GM21529 (cell line): ENCODE measurements at regions not wholly inside any gene's neighbourhood (a gene's known extent, or its start where the extent isn't known, plus 50 kb on each side); places are given as distances from the start of the nearest gene placed in this dataset.

Source experiments
- ATAC-seq: cut with Tn5 transposase; IDR thresholded peaks from one replicate; pipeline ENCODE4 v1.9.1; 2021; ENCODE audit not compliant: unreplicated experiment

DNA sequence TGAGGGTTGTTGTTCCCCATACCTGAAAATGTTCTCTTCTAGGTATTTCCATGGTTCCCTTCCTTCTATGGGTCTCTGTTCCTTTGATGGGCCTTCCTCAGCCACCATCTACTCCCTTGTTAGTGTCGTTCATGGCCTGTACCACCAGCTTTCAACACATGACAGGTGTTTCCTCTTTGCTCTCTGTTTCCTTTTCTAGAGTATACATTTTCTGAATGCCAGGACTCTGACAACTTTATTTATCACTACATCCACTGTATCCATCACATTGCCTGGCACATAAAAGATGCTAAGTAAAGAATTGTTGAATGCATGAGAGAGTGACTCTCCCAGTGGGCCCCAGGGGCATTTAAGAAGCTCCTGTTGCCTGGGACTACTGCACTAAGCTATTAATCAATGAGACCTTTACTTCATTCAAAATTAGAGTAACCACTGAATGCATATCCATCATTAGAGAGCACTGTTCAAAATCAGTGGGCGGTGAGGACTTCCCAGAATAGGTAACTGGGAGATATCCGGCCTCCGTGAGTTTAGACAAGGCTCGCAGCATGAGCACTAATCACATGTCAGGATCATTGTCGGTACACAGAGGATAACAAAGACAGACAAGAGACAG, 255.0 kb downstream of the CBLN1 start:
- ATAC-seq, result no peak

DNA sequence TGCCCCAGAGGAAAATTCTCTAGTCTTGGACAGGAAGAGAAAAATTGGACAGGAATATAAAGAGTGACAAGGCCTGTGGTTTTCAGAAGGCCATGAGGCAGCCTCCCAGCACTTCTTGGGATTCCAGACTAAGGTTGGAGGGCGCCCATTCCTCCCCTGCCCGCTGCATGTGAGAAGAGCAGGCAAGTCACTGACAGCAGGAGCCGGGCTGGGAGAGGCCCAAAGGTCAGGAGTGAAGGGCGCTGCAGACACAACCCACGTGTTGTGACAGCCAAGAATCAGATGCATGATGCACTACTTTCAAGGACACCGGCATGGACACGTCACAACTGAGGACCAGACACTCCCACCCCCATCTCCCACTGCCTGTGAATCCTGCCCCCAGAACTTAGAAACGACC, 256.7 kb downstream of the CBLN1 start:
- no peak for ATAC-seq

DNA sequence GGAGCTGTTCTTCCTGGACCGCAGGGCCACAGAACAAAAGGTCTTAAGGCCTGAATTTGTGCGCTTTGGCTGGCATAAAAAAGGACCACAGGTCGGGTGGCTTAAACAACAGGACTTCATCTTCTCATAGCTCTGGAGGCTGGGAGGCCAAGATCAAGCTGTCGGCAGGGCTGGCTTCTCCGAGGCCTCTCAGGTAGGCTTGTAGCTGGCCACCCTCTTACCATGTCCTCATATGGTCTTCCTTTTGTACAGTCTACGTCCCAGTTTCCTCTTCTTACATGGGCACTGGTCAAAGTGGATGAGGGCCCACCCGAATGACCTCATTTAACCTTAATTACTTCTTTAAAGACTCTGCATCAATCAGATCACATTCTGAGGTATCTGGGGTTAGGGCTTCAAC, 257.6 kb downstream of the CBLN1 start:
- no peak for ATAC-seq

DNA sequence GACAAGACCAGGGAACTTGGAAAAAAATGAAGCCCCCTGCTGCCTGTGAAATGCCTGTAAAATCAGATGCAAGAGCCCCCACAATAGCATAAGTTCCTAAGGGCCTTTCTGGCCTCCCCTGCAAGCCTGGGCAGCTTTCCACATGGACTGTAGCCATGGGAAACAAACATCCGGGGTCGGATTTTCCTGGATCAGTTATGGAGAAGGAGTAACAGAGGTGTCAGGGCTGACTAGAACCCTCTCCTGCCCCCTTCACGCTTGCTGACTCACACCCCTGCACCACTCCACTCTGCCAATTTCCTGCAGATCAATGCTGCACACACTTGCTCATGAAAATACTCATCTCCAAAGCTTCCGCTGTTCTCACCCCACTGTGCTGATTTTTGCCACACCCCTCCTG, 258.6 kb downstream of the CBLN1 start:
- ATAC-seq, result no peak

DNA sequence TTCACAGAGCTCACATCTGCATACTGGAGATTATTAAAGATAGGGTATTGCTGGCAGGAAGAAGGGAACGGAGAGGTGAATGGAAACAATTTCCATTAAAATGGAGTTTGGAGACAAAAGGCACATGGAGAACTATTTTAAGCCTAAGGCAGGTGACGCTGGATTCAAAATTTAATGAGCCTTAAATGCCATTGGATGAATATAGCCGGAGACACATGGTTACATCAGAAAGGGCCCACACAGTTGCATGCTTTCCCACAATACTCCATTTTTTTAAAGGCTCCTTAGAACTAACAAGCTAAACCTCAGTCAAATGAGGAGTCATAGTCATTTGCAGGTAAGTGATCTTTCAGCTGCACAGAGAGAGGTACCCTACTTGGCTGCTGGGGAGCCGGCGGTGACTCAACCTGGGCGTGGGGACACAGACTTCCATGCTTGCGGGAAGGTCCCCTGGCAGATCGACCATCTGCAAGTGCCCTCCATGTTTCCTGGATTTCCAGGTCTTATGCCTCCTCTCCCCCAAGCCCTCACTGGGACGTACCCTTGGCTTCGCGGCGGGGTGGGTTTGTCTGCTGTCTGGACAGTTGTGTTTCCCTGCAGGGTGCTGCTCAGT, 259.2 kb downstream of the CBLN1 start:
- ATAC-seq, result no peak

DNA sequence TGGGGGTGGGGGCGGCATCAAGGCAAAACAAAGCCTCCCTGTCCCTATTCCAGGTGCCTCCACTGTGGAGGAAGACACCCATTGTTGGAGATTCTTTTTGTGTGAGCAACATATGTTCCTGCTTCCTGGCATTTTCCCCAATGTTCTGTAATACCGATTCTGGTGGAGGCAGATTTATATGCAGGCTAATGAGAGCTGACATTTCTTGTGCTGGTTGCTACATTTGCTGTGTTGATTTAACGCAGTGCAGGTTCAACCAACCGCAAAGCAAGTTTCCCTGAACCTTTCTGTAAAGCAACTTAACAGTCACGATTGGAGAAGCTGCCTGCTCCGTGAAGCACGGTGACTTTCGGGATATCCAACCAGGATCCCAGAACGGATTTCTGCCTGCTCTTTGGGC, 260.5 kb downstream of the CBLN1 start:
- no peak for ATAC-seq

DNA sequence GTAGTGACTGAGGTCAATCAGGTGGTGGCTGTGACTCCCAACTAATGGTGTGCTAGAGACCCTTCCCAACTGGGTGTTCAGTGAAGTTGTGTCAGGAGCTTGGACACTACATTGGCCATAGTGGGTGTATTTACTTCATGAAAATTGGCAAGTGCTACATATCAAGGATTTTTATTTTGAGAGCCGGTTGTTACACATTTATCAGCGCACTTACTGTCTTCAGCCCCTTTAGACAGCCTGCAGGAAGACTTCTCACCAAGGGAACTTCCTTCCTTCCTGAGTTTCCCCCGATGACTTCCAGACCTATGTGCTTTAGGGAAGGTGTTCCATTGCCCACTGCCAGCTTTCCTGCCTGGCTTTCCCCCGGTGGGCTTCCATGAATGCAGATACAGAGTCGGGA, 261.2 kb downstream of the CBLN1 start:
- ATAC-seq, result no peak

DNA sequence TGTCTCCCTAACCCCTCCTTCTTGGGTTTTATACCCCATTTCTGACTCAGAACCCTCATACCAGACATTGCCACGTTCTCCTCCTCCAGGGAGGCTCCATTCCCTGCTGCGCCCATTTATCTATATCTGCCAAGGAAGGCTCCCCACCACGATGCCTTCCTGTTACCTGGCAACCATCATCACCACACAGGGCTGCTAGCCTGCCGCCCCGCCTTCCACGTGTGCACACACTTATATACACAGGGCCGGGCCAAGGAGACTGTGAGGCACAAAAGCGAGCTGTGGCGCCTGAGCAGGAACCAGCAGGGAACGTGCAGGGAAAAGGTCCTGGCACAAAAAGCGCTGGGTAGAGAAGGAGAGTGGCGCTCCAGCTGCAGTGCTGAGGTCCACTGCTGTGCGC, 261.8 kb downstream of the CBLN1 start:
- ATAC-seq, result no peak

DNA sequence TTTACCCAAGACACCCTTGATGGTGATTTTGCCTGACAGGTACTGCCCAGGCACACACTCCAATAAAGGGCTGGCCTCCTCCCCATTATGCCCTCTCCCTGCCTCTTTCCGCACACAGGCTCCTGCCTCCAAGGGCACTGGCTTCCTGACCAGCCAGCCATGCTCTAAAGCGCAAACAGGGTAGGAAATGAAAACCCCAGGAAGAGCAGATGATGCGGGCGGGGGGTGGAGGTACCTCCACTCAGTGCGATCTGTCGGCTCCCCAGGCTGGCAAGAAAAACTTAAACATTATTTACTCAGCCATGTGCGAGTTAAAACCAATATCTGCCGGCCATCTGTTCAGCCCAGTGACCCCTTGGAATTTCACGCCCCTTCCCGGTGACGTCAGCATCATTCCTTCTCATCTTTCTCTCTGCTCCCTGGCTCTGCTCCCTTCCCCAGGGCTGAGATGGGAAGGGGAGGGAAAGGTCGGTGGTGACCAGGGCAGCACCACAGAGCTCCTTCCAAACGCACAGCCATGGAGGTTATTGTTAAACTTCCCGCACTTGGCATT, 262.5 kb downstream of the CBLN1 start:
- no peak for ATAC-seq

DNA sequence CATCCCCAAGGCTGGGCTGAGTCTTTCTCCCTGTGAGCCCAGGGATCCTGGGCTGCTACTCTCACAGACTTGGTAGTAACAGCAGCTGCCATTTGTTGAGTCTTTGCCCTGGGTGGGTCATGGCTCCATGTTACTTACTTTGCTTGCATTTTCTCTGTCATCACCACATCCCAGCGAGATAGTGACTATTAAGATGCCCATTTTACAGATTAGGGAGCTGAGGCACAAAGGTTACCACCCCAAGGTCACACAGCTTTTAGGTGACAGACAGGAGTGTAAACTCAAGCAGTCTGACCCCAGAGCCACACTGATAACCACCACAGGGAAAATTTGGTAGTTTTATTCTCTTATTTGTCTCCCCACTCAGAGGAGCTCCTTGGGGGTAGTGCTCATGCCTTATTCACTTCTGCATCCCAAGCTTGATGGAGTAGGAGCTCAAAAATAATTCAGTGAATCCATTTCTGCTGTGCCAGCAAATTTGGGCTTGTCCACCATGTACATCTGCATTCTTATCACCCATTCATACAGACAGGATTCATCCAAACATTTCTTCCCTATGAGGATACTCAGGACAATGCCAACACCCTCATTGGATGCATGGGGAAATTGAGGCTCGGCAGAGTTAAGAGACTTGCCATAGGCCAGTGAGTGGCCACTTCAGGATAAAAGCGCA, 263.2 kb downstream of the CBLN1 start:
- ATAC-seq, result no peak

DNA sequence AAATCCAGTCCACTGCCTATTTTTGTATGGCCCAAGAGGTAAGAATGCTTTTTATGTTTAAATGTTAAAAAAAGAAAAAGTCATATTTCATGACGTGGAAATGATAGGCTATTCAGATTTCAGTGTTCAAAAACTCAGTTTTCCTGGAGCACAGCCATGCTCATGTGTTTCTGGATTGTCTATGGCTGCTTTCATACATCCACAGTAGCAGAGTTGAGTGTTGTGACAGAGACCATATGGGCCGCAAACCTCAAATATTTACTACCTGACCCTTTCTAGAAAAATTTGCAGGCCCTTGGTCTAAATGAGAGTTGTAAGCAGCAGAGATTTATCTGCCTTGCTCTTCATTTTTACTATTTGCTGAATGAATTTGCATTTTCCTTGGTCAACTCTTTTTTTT, 264.1 kb downstream of the CBLN1 start:
- ATAC-seq, result no peak

DNA sequence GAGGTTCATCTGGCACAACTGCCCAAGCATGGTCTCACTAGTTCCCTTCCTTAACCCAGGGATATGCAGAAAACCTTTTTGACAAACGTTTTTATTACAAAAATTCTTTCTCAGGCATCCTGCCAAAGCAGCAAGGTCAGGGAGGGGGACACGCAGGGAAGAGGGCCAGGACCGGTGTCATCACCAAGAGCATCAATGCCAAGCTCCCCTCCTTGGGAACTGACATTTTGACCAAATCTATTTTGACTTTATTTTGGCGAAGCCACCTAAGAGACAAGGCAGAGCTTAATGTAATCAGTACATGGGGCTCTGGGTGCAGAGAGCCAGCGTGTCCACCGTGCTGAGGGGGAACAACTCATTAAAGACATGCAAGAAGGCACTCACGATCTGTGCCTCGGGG, 265.2 kb downstream of the CBLN1 start:
- no peak for ATAC-seq

DNA sequence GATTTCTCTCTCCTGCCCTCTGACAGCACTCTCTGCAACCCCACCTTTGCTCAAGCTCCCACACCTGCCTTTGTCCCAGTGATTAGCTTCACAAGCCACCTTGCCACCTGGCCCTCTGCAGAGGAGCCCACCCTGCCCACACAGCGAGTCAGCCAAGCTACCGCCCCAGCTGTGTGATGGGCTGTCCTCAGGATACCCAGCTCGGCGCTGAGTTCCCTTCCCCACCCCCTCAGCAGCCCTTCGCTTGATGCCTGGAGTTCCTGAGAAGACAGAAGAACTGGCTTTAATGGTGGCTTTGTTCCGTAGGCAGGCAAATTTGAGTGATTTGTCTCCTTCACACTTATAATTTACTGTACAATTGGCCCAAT, 266.4 kb downstream of the CBLN1 start:
- ATAC-seq, result no peak

DNA sequence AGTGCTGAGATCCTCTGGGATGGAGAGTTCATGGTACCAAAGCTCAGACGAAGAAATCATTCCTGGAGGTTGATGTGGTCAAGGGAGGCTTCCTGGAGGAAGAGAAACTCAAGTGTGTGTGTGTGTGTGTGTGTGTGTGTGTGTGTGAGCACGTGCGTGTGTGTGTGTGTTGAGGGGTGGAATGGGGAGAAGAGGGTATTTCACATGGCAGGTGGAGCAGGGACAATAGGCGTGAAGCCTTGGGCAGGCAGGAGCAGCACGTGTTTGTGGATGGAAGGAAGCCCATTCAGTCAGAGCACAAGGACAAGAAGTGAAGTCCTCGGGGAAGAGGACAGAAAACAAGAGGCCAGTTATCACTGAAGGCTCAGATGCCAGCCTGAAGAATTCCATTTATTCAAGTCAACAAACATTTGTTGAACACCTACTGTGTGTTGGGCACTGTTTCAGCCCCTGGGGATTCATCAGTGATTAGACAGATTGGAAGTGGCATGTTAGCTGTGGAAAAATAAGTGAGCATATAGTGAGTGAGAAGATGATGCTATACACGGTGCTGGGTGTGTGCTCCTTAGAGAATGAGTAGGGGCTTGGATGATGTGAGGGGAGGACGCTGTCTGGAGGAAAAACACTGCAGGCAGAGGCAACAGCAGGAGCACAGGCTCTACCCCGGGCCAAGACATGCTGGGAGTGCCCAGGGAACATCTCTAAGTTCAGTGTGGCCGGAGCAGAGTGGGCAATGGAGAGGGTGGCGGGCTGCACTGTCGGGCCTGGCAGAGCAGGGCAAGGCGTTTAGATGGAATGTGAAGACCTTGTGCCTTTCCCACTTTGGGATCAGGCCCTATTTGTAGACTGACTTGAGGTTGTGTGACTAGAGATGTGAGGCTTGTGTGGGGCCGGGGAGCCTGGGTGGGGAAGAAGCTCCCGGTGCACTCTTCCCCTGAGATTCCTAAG, 267.1 kb downstream of the CBLN1 start:
- no peak for ATAC-seq

DNA sequence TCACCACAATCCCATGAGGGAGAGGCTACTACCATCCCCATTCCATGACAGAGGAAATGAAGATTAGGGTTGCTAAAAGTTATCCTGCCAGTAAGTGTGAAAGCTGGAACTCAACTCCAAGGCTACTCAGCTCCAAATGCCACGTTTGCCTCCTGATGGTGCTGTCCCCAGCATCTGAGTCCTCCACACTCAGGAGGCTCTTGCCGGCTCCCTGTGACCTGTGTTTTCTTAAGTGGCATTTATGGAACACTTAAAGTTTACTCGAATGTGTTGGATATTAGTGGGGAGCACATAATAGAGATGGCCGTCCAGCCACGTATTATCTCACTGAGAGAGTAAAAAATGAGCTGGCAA, 267.9 kb downstream of the CBLN1 start:
- no peak for ATAC-seq

DNA sequence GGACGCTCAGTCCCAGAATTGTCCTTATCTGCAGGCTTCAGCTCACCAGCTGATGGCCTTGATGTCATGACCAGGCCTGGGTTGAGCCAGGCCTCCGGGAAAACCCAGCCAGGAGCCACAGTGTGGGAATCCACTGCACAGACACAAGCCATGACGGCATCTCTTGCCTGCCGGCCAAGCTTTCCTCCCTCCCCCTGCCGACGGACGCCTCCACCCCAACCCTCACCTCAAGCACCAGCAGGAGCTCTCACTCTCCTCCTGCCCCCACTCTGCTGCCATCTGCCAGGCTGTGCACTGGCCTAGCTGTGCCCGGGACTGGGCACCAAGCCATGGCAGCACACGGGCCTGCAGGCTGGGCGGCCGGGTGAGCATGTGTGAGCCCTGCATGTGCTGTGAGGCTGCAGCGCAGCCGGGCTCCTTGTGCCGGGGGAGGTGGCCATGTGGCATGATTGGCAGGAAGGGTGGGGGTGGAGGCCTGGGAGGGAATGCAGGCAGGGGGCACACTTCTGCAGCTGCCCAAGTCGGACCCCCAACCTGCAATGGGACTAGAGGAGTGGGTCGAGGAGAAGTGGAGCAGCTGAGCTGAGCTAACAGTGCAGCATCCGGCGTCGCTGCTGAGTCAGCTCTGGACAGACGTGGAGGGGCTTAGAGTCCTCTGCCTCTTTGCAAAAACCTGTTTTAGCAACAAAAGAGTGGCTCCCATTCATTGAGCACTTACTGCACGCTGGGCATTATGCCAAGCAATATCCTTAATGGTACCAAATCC, 268.5 kb downstream of the CBLN1 start:
- ATAC-seq, result no peak

DNA sequence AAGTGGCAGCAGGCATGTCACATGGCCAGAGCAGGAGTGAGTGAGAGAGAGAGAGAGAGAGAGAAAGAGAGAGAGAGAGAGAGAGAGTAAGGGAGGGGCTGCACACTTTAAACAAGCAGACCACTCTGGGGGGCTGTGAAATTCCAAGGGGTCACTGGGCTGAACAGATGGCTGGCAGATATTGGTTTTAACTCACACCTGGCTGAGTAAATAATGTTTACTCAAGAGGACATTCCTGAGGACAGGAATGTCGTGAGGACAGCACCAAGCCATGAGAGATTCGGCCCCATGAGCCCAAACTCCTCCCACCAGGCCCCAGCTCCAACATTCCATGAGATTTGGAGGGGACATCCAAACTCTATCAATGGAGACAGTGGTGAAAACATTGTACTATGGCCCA, 269.7 kb downstream of the CBLN1 start:
- no peak for ATAC-seq

DNA sequence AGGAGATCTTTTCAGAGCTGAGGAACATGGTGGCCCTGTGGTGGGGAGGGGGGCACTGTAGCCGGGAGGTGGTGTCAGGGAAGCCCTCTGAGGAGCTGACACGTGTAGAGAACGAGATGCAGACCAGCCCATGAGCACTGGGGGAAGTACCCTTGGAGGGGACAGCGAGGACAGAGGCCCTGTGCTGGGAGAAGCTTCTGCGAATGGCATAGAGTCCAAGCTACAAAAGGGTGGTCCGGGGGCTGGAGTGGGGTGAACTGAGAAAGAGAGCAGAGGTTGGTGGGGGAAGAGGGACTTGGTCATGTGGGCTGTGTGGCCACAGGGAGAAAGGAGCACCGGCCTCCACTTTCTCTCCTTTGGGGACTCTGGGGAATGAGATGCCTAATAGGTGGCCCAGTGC, 270.8 kb downstream of the CBLN1 start:
- ATAC-seq, result no peak

DNA sequence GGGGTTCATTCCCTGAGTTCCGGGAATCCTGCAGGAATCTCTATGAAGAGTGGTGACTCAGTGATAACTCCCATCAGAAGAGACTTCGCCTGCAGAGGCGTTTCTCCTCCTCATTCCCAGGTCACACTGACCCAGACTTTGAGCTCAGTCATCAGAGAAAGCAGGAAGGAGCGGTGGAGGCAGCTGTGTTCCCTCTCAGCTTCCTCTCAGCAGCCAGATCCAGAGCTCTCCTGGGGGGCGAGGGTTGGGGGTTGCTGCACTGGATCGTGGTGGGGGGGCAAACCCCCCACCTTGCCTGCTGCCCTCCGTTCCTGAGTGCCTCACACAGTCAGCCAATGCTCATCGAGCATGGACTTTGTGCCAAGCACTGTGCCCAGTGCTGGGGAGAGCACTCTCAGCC, 271.2 kb downstream of the CBLN1 start:
- no peak for ATAC-seq

DNA sequence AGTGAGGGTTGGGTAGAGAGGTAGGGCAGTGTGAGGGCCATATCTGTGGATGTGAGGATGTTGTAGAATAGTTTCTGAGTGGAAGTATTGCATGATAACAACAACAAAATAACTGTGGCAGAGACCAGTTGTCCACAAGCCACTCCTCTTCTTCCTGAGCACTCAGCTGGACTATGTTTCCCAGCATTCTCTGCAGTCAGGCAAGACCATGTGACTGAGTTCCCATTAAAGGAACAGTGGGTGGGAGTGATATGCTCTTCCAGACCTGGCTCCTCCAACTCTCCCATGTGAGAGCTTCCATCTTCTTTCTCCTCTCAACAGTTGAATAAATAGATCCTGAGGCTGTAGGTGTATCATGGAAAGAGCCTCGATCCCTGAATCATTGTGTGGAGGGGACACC, 272.4 kb downstream of the CBLN1 start:
- ATAC-seq, result no peak

DNA sequence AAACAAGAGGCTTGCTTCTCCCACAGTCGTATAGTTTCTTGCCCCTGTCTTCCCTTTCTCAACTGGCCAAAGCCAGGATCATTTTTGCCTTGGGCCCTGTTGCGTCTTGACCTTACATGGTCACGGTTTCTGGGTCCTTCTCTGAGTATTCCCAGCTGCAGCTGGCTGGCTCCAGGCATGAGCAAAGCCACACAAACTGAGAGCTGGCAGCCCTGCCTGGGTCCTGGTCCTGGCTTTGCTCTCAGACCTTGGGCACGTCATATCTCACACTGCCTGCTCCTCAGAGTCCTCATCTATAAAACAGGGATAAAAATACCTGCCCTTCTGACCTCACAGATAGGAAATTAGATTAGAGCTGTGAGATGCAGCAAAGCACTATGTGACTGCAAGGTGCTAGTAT, 277.6 kb downstream of the CBLN1 start:
- no peak for ATAC-seq
